Erythroblast (primary cell): ENCODE measurements at regions not wholly inside any gene's neighbourhood (a gene's known extent, or its start where the extent isn't known, plus 50 kb on each side); places are given as distances from the start of the nearest gene placed in this dataset.

Experiments
- GATA1 ChIP-seq: IDR thresholded peaks from 2 replicates; pipeline ENCODE4 v1.6.1; 2011; ENCODE audit warnings: low read depth, mild to moderate bottlenecking, control low read depth, low read length, moderate library complexity
- POLR2A ChIP-seq: IDR thresholded peaks from 2 replicates; pipeline ENCODE4 v1.6.1; 2011; ENCODE audit warnings: mild to moderate bottlenecking, low read length

DNA sequence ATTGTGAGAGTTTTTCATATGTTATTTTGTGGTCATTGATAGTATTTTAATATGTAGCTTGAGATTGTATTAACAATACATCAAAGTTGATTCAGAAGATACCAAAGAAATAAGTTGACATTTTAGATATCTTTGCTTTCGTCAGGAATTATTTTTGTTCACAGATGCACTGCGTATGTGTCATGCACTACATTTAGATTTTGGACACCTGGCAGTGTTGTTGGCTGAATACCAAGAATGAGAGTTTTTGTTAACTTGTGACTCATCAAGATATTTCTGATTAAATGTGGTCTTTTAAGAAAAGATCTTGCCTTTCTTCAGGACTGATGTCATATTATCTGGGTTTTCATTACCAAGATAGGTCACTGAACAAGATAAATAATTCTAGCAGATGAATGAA lies 633.4 kb downstream of the CENPC start:
- TF ChIP-seq POLR2A (no peak), GATA1 (no peak)
